HG02885 (cell line): ENCODE measurements at regions not wholly inside any gene's neighbourhood (a gene's known extent, or its start where the extent isn't known, plus 50 kb on each side); places are given as distances from the start of the nearest gene placed in this dataset.

ENCODE experiments used
- ATAC-seq: cut with Tn5 transposase; IDR thresholded peaks from one replicate; pipeline ENCODE4 v1.9.1; 2021; ENCODE audit warnings: mild to moderate bottlenecking; ENCODE audit not compliant: unreplicated experiment, poor library complexity

DNA sequence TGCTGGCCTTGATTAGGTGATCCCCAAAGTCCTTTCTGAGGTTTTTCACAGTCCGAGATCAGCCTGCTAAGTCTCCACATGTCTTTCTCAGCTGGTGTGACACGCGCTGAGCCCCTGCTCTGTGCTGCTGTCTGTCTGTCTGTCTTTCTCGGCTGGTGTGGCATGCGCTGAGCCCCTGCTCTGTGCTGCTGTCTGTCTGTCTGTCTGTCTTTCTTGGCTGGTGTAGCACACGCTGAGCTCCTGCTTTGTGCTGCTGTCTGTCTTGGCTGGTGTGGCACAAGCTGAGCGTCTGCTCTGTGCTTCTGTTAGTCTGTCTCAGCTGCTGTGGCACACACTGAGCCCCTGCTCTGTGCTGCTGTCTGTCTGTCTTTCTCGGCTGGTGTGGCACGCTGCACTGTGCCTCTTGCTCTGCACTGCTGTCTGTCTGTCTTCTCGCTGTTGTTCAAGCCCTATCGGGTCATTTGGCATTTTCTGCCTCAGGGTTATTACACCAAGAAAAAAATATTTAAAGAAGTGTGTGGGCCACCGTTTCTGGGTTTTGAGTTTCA, 217.3 kb upstream of the SHH start:
- no peak for ATAC-seq

GRCh38 chr7:156028521-156028920, 216.3 kb upstream of the SHH start:
- no peak for ATAC-seq

DNA sequence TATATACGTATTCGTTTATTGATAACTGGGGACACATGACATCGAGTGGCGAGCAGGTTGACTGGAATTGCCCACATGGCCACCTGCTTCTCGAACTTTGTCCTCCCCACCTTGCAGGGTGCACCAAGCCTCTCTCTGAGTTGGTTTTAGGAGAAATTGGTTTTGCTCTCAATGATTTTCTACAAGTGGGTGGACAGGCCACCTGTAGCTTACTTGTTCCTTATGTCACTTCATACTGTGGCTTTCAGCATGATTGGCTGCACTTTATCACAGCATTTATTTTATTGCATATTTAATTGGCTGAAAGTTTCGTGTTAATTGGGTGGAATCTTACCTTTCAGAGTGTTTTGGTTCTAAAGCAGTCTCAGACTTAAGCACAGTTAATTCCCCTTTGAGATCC, 215.6 kb upstream of the SHH start:
- no peak for ATAC-seq

GRCh38 chr7:156026603-156027002, 214.3 kb upstream of the SHH start:
- ATAC-seq: no peak

- no peak for ATAC-seq
These were observed 213.9 kb upstream of the SHH start for GRCh38 chr7:156026076-156026600.

DNA sequence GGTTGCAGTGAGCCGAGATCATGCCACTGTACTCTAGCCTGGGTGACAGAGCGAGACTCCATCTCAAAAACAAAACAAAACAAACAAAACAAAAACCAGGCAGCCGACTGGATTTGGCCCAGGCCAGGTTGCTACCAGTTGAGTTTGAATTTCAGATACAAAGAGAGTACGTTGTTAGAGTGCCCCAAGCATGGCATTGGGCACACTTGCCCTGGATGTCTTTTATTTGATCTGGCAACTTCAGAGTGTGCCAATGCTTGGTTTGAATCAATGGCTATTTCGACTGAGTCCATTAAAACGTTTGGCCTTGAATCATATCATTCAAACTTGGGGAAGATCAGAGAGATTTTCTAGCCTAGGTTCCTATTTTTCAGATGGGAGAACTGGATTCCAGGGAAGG, 213.4 kb upstream of the SHH start:
- no peak for ATAC-seq

- no peak for ATAC-seq
These were observed 211.9 kb upstream of the SHH start for GRCh38 chr7:156024201-156024600.

DNA sequence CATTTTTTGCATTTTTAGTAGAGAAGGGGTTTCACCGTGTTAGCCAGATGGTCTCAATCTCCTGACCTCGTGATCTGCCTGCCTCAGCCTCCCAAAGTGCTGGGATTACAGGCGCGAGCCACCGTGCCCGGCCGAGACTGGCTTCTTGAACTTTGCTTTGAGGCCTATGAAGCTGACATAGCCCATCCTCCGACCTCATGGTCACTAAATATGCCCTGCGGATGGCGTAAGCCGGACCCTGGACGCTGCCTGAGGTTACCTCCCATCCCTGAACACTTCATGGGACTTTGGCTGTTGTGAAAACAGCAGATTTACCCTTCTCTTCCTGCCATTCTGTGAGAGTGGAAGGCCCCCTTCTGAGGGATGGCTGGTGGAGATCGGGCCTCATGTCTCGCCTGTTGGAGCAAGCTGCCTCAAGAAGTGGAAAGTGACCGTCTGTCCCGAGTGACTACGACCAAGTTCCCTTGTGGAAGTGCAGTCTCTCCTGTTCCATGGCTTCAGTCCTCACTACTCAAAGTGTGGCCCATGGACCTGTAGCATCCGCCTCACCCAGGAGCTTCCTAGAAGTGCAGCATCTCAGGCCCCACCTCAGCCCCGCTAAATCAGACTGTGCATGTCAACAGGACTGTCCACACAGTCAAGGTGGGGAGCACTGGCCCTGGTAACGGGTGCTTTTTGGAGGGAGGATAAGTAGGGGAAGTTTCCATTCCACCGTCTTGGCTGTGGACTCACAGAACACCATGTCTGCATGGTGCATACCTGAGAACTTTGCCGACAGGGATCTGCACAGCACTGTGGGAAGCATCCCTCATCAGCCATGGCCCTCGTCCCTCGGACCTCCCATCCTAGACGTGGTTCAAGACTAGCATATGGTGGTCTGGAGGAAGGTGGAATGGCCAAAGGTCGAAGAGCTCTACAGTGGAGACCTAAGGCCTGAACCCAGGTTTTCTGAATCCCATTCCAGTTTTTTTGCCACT, 210.5 kb upstream of the SHH start:
- ATAC-seq: no peak

GRCh38 chr7:156021471-156021870, 209.2 kb upstream of the SHH start:
- no peak for ATAC-seq

DNA sequence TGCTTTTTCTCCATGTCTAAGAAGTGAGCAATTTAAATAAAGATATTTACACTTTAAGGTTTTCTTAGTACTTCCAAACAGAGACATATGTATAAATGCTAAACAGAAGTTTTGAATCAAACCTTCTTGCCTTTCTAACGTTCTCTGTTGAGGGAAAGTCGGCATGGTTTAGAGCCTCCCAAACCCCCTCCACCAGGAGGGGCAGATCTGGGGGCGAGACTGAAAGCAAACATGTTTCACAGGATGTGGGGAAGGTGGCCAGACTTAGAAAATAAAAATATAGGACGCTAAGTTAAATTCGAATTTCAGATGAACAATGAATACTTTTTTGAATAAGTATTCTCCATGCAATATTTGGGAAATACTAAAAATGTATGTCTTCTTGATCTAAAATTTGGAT, 208.3 kb upstream of the SHH start:
- no peak for ATAC-seq

DNA sequence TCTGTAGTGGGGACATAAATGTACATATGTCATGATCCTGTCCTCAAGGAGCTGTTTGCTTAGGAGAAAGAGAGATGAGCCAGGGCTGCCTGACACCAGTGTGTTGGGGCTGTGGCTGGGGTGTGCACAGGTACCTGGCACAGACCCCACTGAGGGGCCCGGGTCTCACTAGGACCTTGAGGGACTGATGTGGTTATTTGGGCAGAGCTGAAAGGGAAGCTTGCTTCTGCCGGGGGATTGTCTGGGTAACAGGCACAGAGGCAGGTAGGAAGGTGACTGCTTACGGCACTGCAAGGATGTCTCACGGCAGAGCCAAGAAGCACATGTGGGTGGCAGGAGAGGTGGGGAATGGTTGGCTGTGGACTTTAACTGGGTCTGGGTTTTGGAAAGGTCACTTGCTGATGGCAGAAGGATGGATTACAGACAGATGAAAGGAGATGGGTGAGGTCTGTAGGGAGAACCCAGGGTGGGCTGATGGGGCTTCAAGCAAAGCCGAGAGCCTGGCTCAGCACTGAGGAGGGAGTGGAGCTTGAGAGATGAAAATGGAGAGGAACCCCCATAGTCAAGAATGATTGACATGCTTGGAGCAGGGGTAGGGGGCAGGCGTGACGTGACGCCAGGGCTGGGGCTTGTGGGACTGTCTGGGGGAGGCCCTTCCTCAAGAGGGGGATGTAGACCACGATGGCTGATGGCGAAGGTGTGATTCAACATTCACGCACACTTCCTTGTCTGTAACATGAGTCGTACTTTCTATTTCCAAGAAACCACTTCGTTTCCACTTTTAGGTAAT, 207.7 kb upstream of the SHH start:
- no peak for ATAC-seq

DNA sequence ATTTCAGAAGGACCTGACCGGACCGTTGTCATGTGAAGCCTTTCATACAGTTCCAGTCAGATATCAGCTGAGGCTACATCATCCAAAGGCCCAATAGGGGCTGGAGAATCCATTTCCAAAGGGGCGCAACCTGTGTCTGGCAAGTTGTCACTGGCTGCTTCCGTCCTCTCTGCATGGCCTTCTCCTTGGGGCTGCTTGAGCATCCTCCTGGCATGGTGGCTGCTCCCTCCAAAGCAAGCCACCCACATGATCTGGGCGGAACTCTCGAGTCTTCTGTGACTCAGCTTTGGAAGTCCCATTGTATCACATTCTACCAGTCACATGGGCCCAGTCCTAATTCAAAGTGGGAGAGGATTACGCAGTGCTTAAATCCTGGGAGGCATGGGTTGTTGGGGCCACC, 207.0 kb upstream of the SHH start:
- ATAC-seq: no peak

GRCh38 chr7:156017916-156018700, 205.8 kb upstream of the SHH start:
- ATAC-seq: no peak

- no peak for ATAC-seq
These were observed 205.2 kb upstream of the SHH start for GRCh38 chr7:156017431-156017830.

GRCh38 chr7:156015237-156016020, 203.2 kb upstream of the SHH start:
- no peak for ATAC-seq

DNA sequence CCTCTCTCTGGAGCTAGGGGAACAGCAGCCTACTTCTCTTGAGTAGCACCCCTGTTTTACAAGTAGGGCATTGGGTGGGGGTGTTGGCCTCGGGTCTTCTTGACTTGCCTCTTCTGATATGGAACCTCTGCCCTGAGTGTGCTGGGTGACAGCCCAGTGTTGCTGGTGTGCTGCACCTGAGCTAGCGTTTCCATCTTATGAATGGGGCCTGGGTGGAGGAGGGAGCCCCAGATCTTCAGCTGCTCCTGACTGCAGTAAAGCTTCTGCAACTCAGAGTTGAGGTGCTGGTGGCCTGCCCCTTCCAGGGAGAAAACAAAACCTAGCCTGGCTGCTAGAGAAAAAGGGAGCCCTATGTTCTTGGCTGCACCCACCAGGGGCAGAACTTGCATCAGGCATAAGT, 202.5 kb upstream of the SHH start:
- no peak for ATAC-seq

GRCh38 chr7:156014201-156014600, 201.9 kb upstream of the SHH start:
- no peak for ATAC-seq

GRCh38 chr7:156012412-156012811, 200.1 kb upstream of the SHH start:
- ATAC-seq: no peak

DNA sequence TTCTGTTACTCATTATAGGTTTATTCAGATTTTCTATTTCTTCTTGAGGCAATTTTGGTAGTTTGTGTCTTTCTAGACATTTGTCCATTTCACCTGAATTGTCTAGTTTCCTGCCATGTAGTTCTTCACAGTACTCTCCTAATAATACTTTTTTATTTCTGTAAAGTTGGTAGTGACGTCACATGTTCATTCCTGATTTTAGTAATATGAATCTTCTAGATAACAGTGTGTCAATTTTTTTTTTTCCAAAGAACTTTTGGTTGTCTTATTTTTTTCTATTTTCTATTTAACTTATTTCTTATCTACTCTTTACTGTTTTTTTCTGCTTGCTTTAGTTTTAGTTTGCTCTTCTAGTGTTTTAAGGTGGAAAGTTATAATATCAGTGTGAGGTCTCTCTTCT, 197.3 kb upstream of the SHH start:
- no peak for ATAC-seq
